LNCAP (cell line): ENCODE measurements at regions not wholly inside any gene's neighbourhood (a gene's known extent, or its start where the extent isn't known, plus 50 kb on each side); places are given as distances from the start of the nearest gene placed in this dataset.

Source experiments
- TF ChIP-seq, protein P1 (sequence below): fragments of 450-650 bp; IDR thresholded peaks from 2 replicates; pipeline ENCODE4 v1.5.1; 2017; ENCODE audit warnings: mild to moderate bottlenecking

DNA sequence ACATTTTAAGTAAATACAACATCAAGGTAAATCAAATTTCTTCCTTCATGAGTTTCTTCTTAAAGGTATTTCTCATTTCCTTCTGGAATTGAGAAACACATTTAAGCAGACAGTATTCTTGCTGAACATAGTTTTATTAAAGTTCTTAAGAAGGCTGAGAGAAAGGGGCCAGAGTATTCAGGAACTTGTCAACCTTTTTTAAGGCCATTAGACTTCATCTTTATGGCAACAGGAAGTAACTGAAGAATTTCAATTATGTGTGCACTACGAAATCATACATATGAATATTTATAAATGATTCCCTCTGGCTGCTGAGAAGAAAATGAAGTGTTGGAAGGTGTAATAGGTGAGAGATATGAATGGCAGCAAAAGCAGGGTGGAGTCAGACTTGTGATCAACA, 829.4 kb upstream of the DPPA4 start:
- TF ChIP-seq, protein P1, sequence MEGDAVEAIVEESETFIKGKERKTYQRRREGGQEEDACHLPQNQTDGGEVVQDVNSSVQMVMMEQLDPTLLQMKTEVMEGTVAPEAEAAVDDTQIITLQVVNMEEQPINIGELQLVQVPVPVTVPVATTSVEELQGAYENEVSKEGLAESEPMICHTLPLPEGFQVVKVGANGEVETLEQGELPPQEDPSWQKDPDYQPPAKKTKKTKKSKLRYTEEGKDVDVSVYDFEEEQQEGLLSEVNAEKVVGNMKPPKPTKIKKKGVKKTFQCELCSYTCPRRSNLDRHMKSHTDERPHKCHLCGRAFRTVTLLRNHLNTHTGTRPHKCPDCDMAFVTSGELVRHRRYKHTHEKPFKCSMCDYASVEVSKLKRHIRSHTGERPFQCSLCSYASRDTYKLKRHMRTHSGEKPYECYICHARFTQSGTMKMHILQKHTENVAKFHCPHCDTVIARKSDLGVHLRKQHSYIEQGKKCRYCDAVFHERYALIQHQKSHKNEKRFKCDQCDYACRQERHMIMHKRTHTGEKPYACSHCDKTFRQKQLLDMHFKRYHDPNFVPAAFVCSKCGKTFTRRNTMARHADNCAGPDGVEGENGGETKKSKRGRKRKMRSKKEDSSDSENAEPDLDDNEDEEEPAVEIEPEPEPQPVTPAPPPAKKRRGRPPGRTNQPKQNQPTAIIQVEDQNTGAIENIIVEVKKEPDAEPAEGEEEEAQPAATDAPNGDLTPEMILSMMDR = no peak

- TF ChIP-seq, protein P1 = no peak
These were observed 837.6 kb upstream of the DPPA4 start for GRCh38 chr3:110174908-110175307.

DNA sequence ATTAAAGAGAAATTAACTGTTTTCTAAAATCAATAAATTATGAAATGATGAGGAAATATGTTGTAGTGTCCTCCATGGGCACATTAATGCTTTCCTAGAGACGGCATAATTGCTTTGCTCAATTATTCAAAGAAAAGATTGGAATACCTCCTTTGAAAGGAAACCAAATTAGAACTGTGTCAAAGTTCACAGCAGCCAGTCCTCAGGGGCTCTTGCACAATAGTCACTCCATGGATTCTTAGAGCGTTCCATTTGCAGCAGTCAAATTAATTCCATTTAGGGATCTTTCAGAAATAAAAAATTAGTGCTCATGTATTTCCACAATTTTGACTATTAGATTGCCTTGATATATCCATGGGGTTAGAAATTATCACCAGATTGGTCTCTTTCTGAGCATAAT, 841.6 kb upstream of the DPPA4 start:
- TF ChIP-seq, protein P1 = no peak

DNA sequence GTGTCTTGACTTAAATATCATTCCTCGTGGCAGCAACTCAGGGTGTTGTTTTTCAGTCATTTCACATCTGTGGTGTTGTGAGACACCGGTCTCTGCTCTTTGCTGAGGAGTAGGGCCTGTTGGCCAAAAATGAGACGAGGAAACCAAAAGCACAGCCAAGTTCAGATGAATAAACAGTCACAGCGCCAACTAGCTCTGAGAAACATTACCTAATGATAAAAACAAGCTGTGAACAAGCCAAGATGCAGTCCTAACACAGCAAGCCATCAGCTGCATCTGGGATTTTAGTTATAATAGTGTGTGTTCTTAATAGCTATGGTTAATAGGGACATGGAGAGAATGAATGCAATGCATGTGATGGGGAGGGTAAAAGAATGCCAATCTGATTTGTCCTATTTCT, 843.4 kb upstream of the DPPA4 start:
- TF ChIP-seq, protein P1 = no peak

DNA sequence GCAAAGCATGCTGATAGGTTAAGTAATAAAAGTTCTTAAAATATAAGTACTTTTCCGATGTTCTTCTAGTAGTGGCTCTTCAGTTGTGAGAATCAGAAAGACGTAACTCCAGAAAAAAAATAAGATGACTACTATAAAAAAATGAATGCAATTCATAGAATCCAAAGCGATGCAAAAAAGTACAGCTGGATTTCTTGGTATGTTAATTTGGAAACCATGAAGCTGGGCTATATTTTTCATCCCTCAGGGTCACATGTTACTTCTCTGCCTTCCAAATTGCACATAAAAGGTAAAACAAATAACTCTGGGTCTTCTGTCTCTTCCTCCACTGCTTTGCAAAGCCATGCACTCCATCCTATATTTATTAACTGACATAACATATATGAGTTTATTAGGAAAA, 843.9 kb upstream of the DPPA4 start:
- TF ChIP-seq, protein P1 = no peak

- TF ChIP-seq, protein P1 = no peak
These were observed 847.2 kb upstream of the DPPA4 start for GRCh38 chr3:110184536-110184935.

GRCh38 chr3:110193074-110193473, 855.7 kb upstream of the DPPA4 start:
- TF ChIP-seq, protein P1 = no peak
